Mucosa of rectum (tissue), 2 donors: ENCODE measurements at regions not wholly inside any gene's neighbourhood (a gene's known extent, or its start where the extent isn't known, plus 50 kb on each side); places are given as distances from the start of the nearest gene placed in this dataset.
"Not testable (repeated sequence)": the region's sequence is repeated elsewhere in the genome, so short reads cannot be mapped to it uniquely, and the experiment has no call there.

Experiments
- H3K27ac ChIP-seq, 2 donors: one replicate each; pipeline ENCODE4 v1.7.0; 2013; ENCODE audit warnings: inconsistent platforms in 2 of 2, low read depth in 2 of 2, low read length in 2 of 2
- H3K27me3 ChIP-seq, 2 donors: one replicate each; pipeline ENCODE4 v1.7.0; 2013; ENCODE audit warnings: low read length in 2 of 2; ENCODE audit not compliant: control insufficient read depth in 2 of 2, insufficient read depth in 2 of 2
- H3K36me3 ChIP-seq, 2 donors: one replicate each; pipeline ENCODE4 v1.7.0; 2013; ENCODE audit warnings: low read length in 2 of 2; ENCODE audit not compliant: control insufficient read depth in 2 of 2, insufficient read depth in 2 of 2
- H3K4me1 ChIP-seq, 2 donors: one replicate each; pipeline ENCODE4 v1.7.0; 2013; ENCODE audit warnings: low read length in 2 of 2, mild to moderate bottlenecking in 1 of 2; ENCODE audit not compliant: control insufficient read depth in 2 of 2, insufficient read depth in 2 of 2
- H3K4me3 ChIP-seq, 2 donors: one replicate each; pipeline ENCODE4 v1.7.0; 2013; ENCODE audit warnings: low read length in 2 of 2
- H3K9ac ChIP-seq, 2 donors: one replicate each; pipeline ENCODE4 v1.7.0; 2013; ENCODE audit warnings: low read length in 2 of 2, low read depth in 1 of 2, mild to moderate bottlenecking in 1 of 2
- H3K9me3 ChIP-seq, 2 donors: one replicate each; pipeline ENCODE4 v1.7.0; 2013; ENCODE audit warnings: low read length in 2 of 2; ENCODE audit not compliant: control insufficient read depth in 2 of 2
- donor health status: healthy.
- donor health status: Normal muscosa, but diverticular disease.

DNA sequence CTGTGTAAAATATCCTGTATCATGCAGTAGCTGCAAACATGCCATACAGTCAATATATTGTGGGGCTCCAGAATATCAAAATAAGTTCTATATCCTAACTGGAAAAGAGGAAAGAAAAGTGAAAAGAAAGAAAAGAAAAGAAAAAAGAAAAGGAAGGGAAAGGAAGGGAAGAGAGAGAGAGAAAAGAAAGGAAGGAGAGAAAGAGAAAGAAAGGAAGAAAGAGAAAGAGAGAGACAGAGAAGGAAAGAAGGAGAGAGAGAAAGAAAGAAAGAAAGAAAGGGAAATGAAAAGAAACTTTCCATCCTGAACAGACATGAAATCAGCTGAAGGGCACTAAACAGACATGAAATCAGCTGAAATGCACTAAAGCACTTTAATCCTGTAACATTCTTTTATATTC, 288.4 kb upstream of the NCKAP5 start:
- H3K27me3 ChIP-seq = no peaks in the 10 kb centered on the region
- H3K9me3 ChIP-seq = no peaks in the 10 kb centered on the region
- H3K4me3 ChIP-seq = no peak overlapping the region
- no peak overlapping the region for H3K27ac ChIP-seq
- no peaks in the 10 kb centered on the region for H3K4me1 ChIP-seq
- no peaks in the 10 kb centered on the region for H3K36me3 ChIP-seq
- H3K9ac ChIP-seq = no peak overlapping the region

DNA sequence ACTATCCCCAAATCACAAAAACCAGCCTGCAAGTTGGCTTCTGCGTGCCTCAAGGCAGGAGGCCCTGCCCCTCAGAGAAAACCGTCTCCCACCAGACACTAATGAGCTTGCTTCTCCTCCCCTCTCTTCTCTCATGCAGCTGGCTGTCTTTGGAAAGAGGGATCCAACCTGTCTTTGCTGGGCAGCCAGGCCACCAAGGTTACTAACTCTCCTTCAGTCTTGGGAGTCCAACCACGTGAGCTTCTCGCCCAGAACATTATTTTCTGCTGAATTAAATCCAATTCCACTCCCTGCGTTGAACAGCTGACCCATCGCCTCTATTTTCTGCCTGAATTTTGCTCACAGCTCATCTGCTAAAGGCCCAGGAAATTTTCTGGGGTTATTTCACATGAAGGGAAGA, 291.3 kb upstream of the NCKAP5 start:
- Histone ChIP-seq H3K27me3 (peaks cover 0 to 2% of the 10 kb centered on the region in 2 donors), H3K4me3 (no peak overlapping the region), H3K36me3 (no peaks in the 10 kb centered on the region), H3K9ac (no peak overlapping the region), H3K4me1 (no peaks in the 10 kb centered on the region), H3K27ac (no peak overlapping the region), H3K9me3 (no peaks in the 10 kb centered on the region)

DNA sequence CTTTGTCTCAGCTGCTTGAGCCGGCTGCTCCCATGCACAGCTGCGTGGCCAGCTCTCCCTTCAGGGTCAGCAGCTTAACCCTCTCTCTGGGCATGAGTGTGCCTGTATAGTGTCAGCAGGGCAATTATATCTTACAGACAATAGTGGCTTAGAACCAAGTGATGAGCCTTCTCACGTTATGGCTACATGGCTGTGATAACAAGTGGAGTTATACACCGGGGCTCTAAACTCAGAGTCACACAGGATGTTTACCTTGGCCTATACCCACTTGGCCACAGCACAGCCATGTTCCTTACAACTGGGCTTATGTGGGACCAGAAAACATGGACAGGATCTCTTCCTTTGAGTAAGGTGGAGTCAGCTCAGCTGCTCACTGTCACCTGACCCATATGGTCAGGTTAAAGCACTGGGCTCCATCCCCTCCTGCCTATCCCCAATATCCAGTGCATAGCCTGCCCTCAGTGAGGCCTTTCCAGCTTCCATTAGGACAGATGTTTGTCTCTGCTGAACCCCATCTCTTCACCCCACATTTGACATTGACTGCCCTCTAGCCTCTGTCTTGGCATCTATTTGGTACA, 294.2 kb upstream of the NCKAP5 start:
- Histone ChIP-seq H3K27ac (no peak overlapping the region), H3K9me3 (no peaks in the 10 kb centered on the region), H3K4me1 (no peaks in the 10 kb centered on the region), H3K4me3 (no peak overlapping the region), H3K36me3 (no peaks in the 10 kb centered on the region), H3K27me3 (peaks cover 0 to 2% of the 10 kb centered on the region in 2 donors), H3K9ac (no peak overlapping the region)

DNA sequence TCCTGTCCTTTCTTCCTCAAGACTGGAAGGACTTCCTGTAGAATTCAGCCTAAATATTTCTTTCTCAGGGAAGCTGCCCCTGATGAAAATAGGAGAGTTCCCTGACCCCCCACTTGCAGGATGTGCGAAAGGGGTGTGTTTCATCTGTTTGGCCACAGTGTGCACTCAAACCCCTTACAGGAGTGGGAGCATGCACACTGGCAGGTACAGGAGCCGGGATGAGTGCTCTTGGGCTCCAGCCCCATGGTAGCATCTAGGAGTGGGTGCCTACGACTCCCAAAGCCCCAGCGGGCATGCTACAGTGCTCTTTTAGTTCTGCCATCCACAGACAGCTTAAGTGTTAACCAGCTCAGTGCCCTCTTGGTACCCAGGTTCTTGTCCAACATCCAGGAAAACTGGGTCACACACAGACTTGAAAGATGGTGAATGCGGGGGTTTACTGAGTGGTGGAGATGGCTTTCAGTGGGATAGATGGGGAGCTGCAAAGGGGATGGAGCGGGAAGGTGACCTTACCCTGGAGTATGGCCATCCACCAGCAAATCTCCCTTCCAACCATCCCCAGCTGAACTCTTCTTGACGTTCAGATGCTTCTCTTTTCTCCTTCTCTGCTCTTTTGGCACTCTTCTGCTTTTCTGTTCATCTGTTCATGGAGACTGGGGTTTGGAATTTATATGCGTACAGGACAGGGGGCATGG, 295.0 kb upstream of the NCKAP5 start:
- Histone ChIP-seq H3K9me3 (no peaks in the 10 kb centered on the region), H3K36me3 (no peaks in the 10 kb centered on the region), H3K9ac (no peak overlapping the region), H3K4me3 (no peak overlapping the region), H3K4me1 (no peaks in the 10 kb centered on the region), H3K27ac (no peak overlapping the region), H3K27me3 (peaks cover 2 to 3% of the 10 kb centered on the region in 2 donors)

DNA sequence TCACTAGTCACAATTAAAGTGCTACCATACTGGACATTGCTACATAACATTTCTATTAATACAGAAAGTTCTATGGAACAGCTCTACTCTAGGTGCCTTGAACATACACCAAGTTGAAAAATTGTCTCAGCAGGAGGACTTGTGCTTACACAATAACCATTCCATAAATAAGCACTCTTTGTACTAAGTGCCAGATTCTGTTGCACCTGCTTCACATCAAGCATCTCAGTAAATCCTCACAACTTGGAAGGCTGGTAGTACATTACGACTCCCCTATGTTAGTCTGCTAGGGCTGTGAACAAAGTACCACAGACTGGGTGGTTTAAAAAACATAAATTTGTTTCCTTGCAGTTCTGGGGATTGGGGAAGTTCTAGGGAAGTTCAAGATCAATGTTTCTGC, 296.9 kb upstream of the NCKAP5 start:
- H3K9me3 ChIP-seq = no peaks in the 10 kb centered on the region
- H3K27me3 ChIP-seq = peaks cover 2 to 3% of the 10 kb centered on the region in 2 donors
- no peak overlapping the region for H3K4me3 ChIP-seq

DNA sequence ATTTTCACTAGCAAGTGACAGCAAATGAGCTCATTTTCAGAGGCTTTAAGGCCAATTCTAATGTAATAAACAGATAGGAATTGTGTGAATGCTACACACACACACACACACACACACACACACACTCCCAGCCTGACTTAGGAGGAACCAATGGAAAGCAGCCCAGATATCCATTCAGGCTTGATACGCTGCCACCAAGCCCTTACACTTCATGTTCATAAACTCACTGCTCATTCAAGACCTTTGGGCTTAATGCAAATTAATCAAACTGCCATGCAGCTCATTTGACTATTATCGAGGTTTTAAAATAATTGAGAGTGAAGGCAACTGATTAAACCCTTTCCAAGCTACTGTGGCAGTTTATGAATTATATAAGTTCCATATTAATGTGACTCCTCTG, 298.9 kb upstream of the NCKAP5 start:
- no peak overlapping the region for H3K27ac ChIP-seq
- H3K27me3 ChIP-seq = peaks cover 2 to 3% of the 10 kb centered on the region in 2 donors
- H3K4me3 ChIP-seq = no peak overlapping the region

More for the DNA sequence above, 296.9 kb upstream of the NCKAP5 start:
- no peaks in the 10 kb centered on the region for H3K36me3 ChIP-seq
- no peak overlapping the region for H3K9ac ChIP-seq
- no peak overlapping the region for H3K27ac ChIP-seq
- H3K4me1 ChIP-seq = no peaks in the 10 kb centered on the region

DNA sequence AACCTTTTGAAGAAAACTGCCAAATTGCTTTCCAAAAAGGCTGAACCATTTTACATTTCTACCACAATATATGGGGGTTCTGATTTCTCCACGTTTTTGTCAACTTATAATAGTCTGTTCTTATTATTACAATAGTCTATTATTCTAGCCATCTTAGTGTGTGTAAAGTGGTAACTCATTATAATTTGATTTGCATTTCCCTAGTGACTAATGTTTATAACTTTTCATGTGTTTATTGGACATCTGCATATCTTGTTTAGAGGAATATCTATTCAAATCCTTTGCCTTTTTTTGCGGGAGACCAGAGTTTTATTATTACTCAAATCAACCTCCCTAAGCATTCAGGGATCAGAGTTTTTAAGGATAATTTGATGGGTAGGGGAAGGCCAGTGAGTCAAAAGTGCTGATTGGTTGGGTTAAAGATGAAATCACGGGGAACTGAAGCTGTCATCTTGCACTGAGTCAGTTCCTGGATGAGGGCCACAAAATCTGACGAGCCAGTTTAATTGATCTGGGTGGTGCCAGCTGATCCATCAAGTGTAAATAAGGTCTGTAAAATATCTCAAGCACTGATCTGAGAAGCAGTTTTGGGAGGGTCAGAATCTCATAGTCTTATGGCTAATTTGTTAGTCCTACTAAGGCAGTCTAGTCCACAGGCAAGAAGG, 303.4 kb upstream of the NCKAP5 start:
- no peak overlapping the region for H3K9ac ChIP-seq
- H3K36me3 ChIP-seq = no peaks in the 10 kb centered on the region
- H3K27ac ChIP-seq = no peak overlapping the region
- H3K4me3 ChIP-seq = no peak overlapping the region
- H3K9me3 ChIP-seq = no peaks in the 10 kb centered on the region
- H3K4me1 ChIP-seq = no peaks in the 10 kb centered on the region
- peaks cover 3% of the 10 kb centered on the region in 2 donors for H3K27me3 ChIP-seq

More for the DNA sequence above, 298.9 kb upstream of the NCKAP5 start:
- no peak overlapping the region for H3K9ac ChIP-seq
- H3K9me3 ChIP-seq = no peaks in the 10 kb centered on the region
- no peaks in the 10 kb centered on the region for H3K4me1 ChIP-seq
- H3K36me3 ChIP-seq = no peaks in the 10 kb centered on the region

DNA sequence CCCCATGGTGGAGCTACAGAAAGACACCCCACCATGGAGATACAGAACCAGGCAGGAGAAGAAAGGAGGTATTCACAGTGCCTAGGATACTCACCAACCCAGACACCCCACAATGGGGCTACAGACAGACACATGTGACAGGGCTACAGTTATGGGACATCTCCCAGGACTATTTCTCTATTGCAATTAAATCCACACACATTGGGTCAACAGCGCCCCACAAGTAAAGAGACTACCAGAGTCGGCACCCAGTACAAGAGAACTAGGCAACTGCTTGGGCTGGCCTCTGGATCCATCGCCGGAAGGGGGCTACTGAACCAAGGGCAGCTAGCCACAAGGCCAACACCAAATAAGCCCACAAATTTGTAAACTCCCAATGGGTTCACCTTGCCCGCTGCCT, 310.1 kb upstream of the NCKAP5 start:
- Histone ChIP-seq H3K9ac (no peak overlapping the region), H3K27me3 (peaks cover 0 to 5% of the 10 kb centered on the region in 2 donors), H3K36me3 (no peaks in the 10 kb centered on the region), H3K4me1 (no peaks in the 10 kb centered on the region), H3K27ac (no peak overlapping the region), H3K4me3 (no peak overlapping the region), H3K9me3 (no peaks in the 10 kb centered on the region)

DNA sequence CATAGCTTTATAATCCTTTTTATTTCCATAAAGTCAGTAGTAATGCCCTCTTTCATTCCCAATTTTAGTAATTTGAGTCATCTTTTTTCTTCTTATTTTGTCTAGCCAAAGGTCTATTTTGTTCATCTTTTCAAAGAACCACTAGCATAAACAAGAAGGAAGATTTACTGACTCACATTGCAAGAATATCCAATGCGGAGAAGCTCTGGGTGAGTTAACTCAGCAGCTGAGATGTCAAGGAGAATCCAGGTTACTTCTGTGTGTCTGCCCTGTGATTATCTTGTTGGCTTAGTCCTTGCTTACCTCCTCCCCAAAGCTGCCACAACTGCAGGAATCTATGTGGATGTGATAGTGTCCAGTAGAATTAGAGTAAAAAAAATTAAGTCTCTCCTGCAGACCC, 311.4 kb upstream of the NCKAP5 start:
- Histone ChIP-seq H3K36me3 (no peaks in the 10 kb centered on the region), H3K27ac (no peak overlapping the region)

DNA sequence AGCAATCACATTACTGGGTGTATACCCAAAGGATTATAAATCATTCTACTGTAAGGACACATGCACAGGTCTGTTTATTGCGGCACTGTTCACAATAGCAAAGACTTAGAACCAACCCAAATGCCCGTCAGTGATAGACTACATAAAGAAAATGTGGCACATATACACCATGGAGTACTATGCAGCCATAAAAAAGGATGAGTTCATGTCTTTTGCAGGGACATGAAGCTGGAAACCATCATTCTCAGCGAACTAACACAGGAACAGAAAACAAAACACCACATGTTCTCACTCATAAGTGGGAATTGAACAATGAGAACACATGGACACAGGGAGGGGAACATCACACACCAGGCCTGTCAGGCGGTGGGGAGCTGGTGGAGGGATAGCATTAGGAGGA, 313.9 kb upstream of the NCKAP5 start:
- not testable (repeated sequence) for H3K36me3 ChIP-seq, H3K27me3 ChIP-seq, H3K9me3 ChIP-seq, H3K9ac ChIP-seq, H3K27ac ChIP-seq, H3K4me3 ChIP-seq, H3K4me1 ChIP-seq

More for the DNA sequence above, 311.4 kb upstream of the NCKAP5 start:
- Histone ChIP-seq H3K4me3 (no peak overlapping the region), H3K9me3 (no peaks in the 10 kb centered on the region), H3K4me1 (no peaks in the 10 kb centered on the region), H3K9ac (no peak overlapping the region), H3K27me3 (peaks cover 0 to 5% of the 10 kb centered on the region in 2 donors)
